H1 (cell line): ENCODE measurements at regions not wholly inside any gene's neighbourhood (a gene's known extent, or its start where the extent isn't known, plus 50 kb on each side); places are given as distances from the start of the nearest gene placed in this dataset.

Source experiments
- CTCF ChIP-seq, 3 experiments: IDR thresholded peaks; 1 replicate in 2 of 3; 2 replicates in 1 of 3; pipeline versions ENCODE4 v1.5.1 to v1.6.1; 2011; ENCODE audit warnings: low read length in 3 of 3, mild to moderate bottlenecking in 3 of 3, inconsistent platforms in 2 of 3, low read depth in 1 of 3, moderate library complexity in 1 of 3; ENCODE audit not compliant: insufficient read depth in 1 of 3; ENCODE audit errors: control extremely low read depth in 1 of 3
- EZH2 ChIP-seq: fragments of 200-600 bp; sonication (generic); IDR thresholded peaks from 2 replicates; pipeline ENCODE4 v1.7.1; 2012; ENCODE audit warnings: low read depth, mild to moderate bottlenecking, moderate library complexity, low read length, inconsistent platforms; ENCODE audit not compliant: severe bottlenecking
- JUND ChIP-seq: IDR thresholded peaks from 2 replicates; pipeline ENCODE4 v1.6.1; 2011; ENCODE audit warnings: mild to moderate bottlenecking, improper control_type of control experiment, low read length

GRCh38 chr4:108473163-108473720 lies 147.1 kb upstream of the RPL34 start:
- TF ChIP-seq JUND (no peak), EZH2 (no peak), CTCF (IDR thresholded peaks at IDR 0.05; ENCODE audit: control extremely low read depth in 1 of 3, insufficient read depth in 1 of 3, low read depth in 1 of 3, low read length in 3 of 3) (no peak)
